ENCODE measurements at regions not wholly inside any gene's neighbourhood (a gene's known extent, or its start where the extent isn't known, plus 50 kb on each side); places are given as distances from the start of the nearest gene placed in this dataset.

DNA sequence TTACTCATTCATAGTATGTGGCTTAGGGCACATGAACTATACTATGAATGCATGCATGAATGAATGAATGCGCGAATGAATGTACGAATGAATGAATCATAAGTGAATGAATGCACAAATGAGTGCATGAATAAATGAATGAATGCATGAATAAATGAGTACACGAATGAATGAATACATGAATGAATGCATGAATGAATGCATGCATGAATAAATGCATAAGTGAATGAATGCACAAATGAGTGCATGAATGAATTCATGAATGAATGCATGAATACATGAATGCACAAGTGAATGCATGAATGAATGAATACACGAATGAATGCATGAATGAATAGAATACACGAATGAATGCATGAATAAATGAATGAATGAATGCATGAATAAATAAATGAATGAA lies 52.5 kb upstream of the FCN1 start:
- TF ChIP-seq, protein P1, sequence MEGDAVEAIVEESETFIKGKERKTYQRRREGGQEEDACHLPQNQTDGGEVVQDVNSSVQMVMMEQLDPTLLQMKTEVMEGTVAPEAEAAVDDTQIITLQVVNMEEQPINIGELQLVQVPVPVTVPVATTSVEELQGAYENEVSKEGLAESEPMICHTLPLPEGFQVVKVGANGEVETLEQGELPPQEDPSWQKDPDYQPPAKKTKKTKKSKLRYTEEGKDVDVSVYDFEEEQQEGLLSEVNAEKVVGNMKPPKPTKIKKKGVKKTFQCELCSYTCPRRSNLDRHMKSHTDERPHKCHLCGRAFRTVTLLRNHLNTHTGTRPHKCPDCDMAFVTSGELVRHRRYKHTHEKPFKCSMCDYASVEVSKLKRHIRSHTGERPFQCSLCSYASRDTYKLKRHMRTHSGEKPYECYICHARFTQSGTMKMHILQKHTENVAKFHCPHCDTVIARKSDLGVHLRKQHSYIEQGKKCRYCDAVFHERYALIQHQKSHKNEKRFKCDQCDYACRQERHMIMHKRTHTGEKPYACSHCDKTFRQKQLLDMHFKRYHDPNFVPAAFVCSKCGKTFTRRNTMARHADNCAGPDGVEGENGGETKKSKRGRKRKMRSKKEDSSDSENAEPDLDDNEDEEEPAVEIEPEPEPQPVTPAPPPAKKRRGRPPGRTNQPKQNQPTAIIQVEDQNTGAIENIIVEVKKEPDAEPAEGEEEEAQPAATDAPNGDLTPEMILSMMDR (IDR thresholded peaks at IDR 0.05), result no peak
- TF ChIP-seq POLR2A (IDR thresholded peaks at IDR 0.05) (no peak), EP300 (IDR thresholded peaks at IDR 0.05) (no peak)
